OCI-LY3 (cell line): ENCODE measurements at regions not wholly inside any gene's neighbourhood (a gene's known extent, or its start where the extent isn't known, plus 50 kb on each side); places are given as distances from the start of the nearest gene placed in this dataset.

Source experiments
- CTCF ChIP-seq: fragments of 200-600, 300-600 bp; sonication (generic); IDR thresholded peaks from 2 replicates; pipeline ENCODE4 v1.5.1; 2014; ENCODE audit warnings: antibody characterized with exemption, low read length, low read depth
- EZH2phosphoT487 ChIP-seq: fragments of 200-600 bp; shearing (Covaris generic); IDR thresholded peaks from 2 replicates; pipeline ENCODE4 v1.6.1; 2018; ENCODE audit warnings: antibody characterized with exemption, mixed run types, low read depth

GRCh38 chr17:56707312-56708219, 114.1 kb downstream of the NOG start:
- TF ChIP-seq CTCF, result no peak
- no peak for TF ChIP-seq EZH2phosphoT487
